Coronary artery (tissue), 2 donors: ENCODE measurements at regions not wholly inside any gene's neighbourhood (a gene's known extent, or its start where the extent isn't known, plus 50 kb on each side); places are given as distances from the start of the nearest gene placed in this dataset.

Experiments
- DNase-seq: peaks from one replicate; pipeline ENCODE4 v3.0.0-alpha.2; 2017; ENCODE audit warnings: low spot score
- H3K27ac ChIP-seq, 2 donors: fragments of 200-600 bp; sonication (generic); one replicate each; pipeline ENCODE4 v1.5.1; 2016 to 2019
- H3K4me3 ChIP-seq: fragments of 200-600 bp; sonication (generic); 2 replicates; pipeline ENCODE4 v1.5.1; 2016; ENCODE audit warnings: mild to moderate bottlenecking, moderate library complexity
- CTCF ChIP-seq: fragments of 200-600 bp; sonication (generic); IDR thresholded peaks from one replicate; pipeline ENCODE4 v1.5.1; 2019; ENCODE audit warnings: antibody characterized with exemption

GRCh38 chr4:155609455-155610059 is 57.1 kb upstream of the GUCY1A1 start:
- Histone ChIP-seq H3K27ac (peak overlapping the region in 1 of 2 donors; percentile 8), H3K4me3 (no peak overlapping the region)
- DNase-seq, result no peak
- TF ChIP-seq CTCF, result no peak

GRCh38 chr4:155608225-155608885 is 58.3 kb upstream of the GUCY1A1 start:
- no peak for TF ChIP-seq CTCF
- Histone ChIP-seq H3K27ac (no peak overlapping the region), H3K4me3 (no peak overlapping the region)
- DNase-seq, result no peak

GRCh38 chr4:155607481-155607880 is 59.2 kb upstream of the GUCY1A1 start:
- Histone ChIP-seq H3K27ac (no peak overlapping the region), H3K4me3 (no peak overlapping the region)
- DNase-seq, result no peak
- TF ChIP-seq CTCF, result no peak

GRCh38 chr4:155604718-155605626 is 61.7 kb upstream of the GUCY1A1 start:
- no peak for DNase-seq
- TF ChIP-seq CTCF, result no peak
- H3K27ac ChIP-seq, result peak overlapping the region in 1 of 2 donors; percentile 10
- H3K4me3 ChIP-seq, result no peak overlapping the region

GRCh38 chr4:155603360-155603891 is 63.2 kb upstream of the GUCY1A1 start:
- no peak overlapping the region for H3K4me3 ChIP-seq
- H3K27ac ChIP-seq, result no peak overlapping the region
- no peak for DNase-seq
- no peak for TF ChIP-seq CTCF

- Histone ChIP-seq H3K4me3 (no peak overlapping the region), H3K27ac (no peak overlapping the region)
- no peak for TF ChIP-seq CTCF
- no peak for DNase-seq
These were observed 64.1 kb upstream of the GUCY1A1 start for GRCh38 chr4:155602351-155603140.
